AG20443 (cell line): ENCODE measurements at regions not wholly inside any gene's neighbourhood (a gene's known extent, or its start where the extent isn't known, plus 50 kb on each side); places are given as distances from the start of the nearest gene placed in this dataset.
"Not testable (repeated sequence)": the region's sequence is repeated elsewhere in the genome, so short reads cannot be mapped to it uniquely, and the experiment has no call there.

ENCODE experiments used
- DNase-seq: peaks from one replicate; pipeline ENCODE4 v3.0.0; 2012; ENCODE audit warnings: low spot score, mixed read lengths

GRCh38 chr10:46645110-46645509 lies 66.2 kb downstream of the SYT15 start:
- not testable (repeated sequence) for DNase-seq

GRCh38 chr10:46646132-46646531 lies 67.2 kb downstream of the SYT15 start:
- not testable (repeated sequence) for DNase-seq

DNA sequence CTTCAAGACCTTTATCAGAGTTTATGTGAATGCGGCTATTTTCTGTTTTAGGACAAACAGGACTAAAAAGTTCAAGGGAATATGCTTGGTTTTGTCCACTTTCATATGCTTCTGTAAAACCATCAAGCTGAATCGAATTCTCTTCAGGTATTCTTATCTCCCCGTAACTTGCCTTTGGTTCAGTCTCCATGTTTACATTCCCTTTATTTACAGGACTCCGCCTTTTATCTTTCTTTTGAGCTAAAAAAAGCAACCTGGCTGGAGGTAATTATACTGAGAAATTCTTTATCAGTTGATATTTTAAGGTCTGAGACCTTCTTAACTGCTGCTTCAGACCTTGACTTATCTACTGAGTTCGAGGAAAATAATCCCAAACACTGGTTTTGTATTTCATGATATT lies 72.0 kb downstream of the SYT15 start:
- DNase-seq, result not testable (repeated sequence)

GRCh38 chr10:46657437-46657836 lies 78.5 kb downstream of the SYT15 start:
- DNase-seq, result not testable (repeated sequence)

- not testable (repeated sequence) for DNase-seq
These were observed 81.3 kb downstream of the SYT15 start for GRCh38 chr10:46660027-46660834.

DNA sequence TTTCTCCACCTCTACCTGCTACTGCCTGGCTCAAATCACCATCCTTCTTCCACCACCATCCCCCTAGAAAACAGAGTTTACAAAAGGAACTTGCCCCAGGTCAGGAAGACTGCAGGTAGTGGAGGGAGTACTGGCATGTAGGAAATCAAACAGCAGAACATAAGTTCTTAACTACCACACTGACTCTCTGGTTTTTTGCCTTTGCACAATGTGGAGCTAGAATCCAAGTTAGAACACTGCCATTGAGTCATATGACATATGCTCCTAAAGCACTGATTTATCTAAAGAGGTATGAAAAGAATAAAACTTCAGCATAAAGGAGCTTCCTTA lies 81.9 kb downstream of the SYT15 start:
- not testable (repeated sequence) for DNase-seq

DNA sequence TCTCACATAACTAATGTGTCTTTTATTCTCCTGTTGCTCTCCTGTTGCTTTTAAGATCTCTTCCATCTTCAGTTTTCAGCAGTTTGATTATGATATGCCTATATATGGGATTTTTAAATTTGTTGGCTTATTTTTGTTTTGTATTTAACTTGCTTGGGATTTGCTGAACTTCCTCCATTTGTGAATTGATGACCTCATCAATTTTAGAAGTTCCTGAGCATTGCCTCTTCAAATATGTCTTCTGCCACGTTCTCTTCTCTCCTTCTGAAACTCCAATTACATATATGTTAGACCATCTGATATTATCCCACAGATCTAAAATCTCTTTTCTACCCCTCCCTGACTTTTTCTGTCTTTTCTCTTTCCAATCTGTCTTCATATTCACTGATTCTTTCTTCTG lies 86.6 kb downstream of the SYT15 start:
- not testable (repeated sequence) for DNase-seq

DNA sequence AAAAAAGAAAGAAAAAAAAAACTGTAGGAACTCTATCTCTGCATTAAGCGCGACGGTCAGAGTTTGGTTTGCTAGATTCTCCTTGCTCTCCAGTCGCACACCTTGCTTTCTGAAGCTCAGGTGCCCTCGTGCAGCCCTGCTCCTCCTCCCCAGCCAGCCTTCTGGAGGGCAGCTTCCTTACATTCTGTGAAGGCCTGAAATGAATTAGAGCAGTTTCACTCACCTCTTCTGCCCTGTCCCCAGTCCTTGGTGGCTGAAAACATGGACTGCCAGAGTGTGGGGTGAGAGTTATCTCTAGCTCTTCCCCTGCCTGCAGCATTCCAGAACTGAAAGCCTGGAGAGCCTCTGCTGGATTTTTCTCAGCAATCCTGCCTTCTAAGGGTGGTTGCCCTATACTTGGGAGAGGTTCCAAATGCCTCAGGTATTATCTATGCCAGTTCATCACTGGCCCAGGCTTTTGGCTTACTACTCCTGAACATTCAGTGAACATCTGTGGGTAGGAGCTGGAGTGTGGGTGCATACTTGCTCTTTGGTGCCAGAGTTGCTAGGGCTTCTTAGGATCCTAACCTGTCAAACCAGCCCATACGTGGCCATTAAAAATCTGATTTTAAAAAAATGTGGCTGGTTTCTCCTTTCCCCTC lies 89.5 kb downstream of the SYT15 start:
- DNase-seq, result not testable (repeated sequence)

- not testable (repeated sequence) for DNase-seq
These were observed 99.0 kb downstream of the SYT15 start for GRCh38 chr10:46677836-46678435.

DNA sequence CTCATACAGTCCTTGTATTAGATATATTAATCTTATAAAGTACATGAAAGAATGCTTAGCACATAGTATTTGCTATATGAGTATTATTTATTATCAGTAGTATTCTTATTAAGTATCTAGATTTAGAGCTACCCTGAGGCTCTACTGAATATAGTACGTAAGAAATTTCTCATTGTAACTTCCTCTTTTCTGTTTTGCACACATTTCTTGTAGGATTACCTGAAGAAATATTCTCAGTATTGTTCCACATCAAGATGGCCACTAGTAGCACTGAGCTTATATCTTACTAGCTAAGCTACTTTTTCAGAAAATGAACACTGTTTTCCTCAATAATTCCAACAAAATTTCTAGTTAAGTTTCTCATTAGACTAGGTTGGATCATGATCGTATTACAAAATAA lies 112.5 kb downstream of the SYT15 start:
- DNase-seq, result not testable (repeated sequence)

GRCh38 chr10:46693218-46693617 lies 114.3 kb downstream of the SYT15 start:
- not testable (repeated sequence) for DNase-seq

DNA sequence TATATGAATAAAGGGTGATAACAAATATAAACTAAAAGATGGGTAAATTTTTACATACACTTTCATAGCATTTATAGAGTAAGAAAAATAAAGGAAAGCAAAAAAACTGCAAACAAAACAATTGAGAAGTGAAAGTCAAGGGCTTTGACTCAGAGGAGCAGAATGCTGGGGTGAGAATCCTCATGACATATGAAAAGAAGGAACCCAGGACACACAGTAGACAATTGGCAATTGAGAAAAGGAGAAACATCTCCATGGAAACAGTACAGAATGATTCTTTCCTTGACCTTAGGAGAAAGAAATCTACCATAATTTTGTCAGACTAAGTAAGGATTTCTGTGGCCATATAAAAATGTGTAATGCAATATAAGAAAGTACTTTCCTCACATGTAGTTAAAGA lies 138.3 kb downstream of the SYT15 start:
- not testable (repeated sequence) for DNase-seq

DNA sequence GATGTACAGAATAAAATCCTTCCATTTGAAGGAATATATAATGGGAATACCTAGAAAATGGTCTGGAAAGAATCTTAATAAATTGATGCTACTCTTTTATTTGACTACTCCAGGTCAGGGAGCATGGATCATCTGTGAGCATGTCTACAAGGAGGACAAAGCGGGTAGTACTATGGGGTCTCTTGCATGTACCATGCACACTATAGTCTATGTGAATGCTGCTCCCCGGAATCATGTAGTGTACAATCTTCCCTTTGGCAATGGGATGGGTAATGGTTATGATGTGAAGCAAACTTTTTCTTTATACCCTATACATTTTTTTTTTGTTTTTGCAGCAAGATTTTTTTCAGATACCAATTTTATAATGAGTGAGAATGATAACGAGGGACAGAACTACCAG lies 139.1 kb downstream of the SYT15 start:
- not testable (repeated sequence) for DNase-seq

DNA sequence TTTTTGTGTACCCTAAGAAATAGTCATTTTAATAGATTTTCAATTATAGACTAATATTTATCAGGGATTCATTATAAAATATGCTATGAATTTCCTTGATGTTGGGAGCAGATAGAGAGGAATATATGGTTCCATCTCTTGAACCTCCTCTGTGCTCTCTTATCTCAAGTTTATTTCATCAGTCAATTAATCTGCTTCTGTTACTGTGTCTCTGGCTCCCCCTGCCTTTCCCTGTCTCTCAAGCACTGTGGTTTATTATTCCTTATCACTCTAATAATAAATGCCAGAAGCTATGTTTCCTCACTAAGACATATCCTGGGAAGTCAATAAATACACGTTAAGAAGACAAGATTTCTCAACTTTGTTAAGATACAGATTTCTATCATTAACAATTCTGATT lies 141.5 kb downstream of the SYT15 start:
- DNase-seq, result not testable (repeated sequence)

GRCh38 chr10:46720811-46721518 lies 142.0 kb downstream of the SYT15 start:
- not testable (repeated sequence) for DNase-seq

DNA sequence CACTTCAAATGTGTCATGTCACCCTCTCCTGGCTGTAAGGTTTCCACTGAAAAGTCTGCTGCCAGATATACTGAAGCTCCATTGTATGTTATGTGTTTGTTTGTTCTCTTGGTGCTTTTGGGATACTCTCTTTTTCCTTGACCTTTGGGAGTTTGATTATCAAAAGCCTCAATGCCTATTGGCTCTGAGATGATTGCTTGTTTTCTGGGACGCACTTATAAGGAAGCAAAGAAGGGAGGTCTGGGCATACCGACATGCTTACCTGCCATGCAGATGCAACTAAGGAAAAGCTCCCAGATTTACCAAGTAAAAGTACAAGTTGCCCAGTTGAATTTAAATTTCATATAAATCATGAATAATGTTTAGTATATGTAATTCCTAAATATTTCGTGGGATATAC lies 145.3 kb downstream of the SYT15 start:
- not testable (repeated sequence) for DNase-seq

GRCh38 chr10:46728359-46728758 lies 149.4 kb downstream of the SYT15 start:
- DNase-seq, result not testable (repeated sequence)

- DNase-seq, result not testable (repeated sequence)
These were observed 151.8 kb downstream of the SYT15 start for GRCh38 chr10:46730729-46731128.

DNA sequence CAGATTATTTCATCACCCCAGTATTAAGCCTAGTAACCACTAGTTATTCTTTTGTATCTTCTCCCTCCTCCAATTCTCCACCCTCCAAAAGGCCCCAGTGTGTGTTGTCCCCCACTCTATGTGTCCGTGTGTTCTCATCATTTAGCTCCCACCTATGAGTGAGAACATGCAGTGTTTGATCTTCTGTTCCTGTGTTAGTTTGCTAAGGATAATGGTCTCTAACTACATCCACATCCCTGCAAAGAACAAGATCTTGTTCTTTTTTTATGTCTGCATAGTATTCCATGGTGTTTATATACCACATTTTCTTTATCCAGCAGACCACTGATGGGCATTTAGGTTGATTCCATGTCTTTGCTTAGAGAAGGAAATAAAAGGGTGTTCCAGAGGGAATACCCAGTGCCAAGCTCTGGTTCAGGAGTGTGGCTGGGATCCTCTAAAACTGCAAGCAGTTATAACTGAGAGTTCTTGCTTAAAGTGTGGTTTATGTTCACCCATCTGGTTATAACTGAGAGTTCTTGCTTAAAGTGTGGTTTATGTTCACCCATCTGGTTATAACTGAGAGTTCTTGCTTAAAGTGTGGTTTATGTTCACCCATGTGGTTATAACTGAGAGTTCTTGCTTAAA lies 154.8 kb downstream of the SYT15 start:
- DNase-seq, result not testable (repeated sequence)

DNA sequence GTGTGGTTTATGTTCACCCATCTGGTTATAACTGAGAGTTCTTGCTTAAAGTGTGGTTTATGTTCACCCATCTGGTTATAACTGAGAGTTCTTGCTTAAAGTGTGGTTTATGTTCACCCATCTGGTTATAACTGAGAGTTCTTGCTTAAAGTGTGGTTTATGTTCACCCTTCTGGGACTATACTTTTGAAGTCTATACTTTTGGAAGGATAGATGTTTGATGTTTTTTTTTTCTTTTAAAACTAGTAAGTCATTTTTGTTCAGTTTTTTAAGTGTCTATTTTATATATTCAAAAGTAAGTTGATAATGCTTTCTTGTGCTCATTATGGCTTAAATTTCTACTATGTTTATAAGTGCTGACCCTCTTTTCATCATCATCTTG lies 155.3 kb downstream of the SYT15 start:
- not testable (repeated sequence) for DNase-seq

DNA sequence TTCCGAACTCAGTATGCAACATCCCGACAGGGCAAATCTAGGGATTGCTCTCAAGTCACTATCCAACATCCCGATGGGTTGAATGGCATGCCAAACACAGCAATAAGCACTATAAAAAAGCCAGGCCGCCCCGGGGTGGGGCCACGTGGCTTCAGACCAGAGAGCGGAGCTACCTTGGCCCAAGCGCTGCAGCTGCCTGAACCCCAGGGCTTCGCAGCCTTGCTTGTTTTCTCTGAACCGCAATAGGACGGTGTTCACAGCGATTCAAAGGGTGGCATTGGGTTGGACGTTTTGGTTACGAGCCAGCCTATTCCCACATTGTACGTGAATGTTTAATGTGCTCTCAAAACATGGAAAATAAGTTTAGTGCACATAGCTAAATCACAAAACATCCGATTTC lies 161.0 kb downstream of the SYT15 start:
- DNase-seq, result not testable (repeated sequence)

DNA sequence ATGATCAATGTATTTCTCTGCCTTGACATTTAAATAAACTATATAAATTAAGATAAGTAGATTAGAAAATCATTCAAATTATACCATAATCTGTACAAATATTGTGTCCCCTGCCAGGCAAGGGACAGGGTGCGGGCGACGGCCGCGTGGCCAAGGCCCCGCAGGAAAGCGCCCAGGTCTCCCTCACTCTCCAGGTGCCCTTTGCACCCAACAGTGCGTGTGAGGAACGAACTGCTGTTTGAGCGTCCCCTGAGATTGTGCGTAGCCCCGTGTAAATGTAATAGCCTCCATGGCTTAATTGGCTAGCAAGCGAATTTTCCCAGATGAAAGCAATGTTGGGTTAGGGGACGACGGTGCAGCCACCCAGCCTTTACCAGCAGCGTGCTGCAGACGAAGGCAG lies 161.4 kb downstream of the SYT15 start:
- not testable (repeated sequence) for DNase-seq
